DND-41 (cell line): ENCODE measurements at regions not wholly inside any gene's neighbourhood (a gene's known extent, or its start where the extent isn't known, plus 50 kb on each side); places are given as distances from the start of the nearest gene placed in this dataset.
A peak's percentile ranks its signal among the peaks of the same experiment; 100 is the strongest.

Experiments used
- ATAC-seq: fragments of 200-7000 bp; cut with Tn5 transposase; 3 replicates; pipeline ENCODE4 v1.9.1; 2021; ENCODE audit warnings: low read depth; ENCODE audit not compliant: insufficient read depth
- DNase-seq: peaks from one replicate; pipeline ENCODE4 v3.0.0-alpha.2; 2020
- H2AFZ ChIP-seq: 2 replicates; pipeline ENCODE4 v1.6.0; 2012; ENCODE audit warnings: low read depth, low read length
- H3K27ac ChIP-seq: 2 replicates; pipeline ENCODE4 v1.5.1; 2012; ENCODE audit warnings: low read length, inconsistent platforms
- H3K27me3 ChIP-seq: fragments of 200-600 bp; sonication (generic); 2 replicates; pipeline ENCODE4 v1.6.0; 2012; ENCODE audit warnings: low read length, mild to moderate bottlenecking, inconsistent platforms; ENCODE audit not compliant: insufficient read depth, poor library complexity
- H3K36me3 ChIP-seq: 2 replicates; pipeline ENCODE4 v1.5.1; 2012; ENCODE audit warnings: low read length, inconsistent platforms; ENCODE audit not compliant: insufficient read depth
- H3K4me1 ChIP-seq: 2 replicates; pipeline ENCODE4 v1.5.1; 2012; ENCODE audit warnings: mild to moderate bottlenecking, low read length; ENCODE audit not compliant: insufficient read depth
- H3K4me2 ChIP-seq: 2 replicates; pipeline ENCODE4 v1.6.0; 2012; ENCODE audit warnings: mild to moderate bottlenecking, moderate library complexity, low read length, inconsistent platforms; ENCODE audit not compliant: insufficient read depth
- H3K4me3 ChIP-seq, 2 experiments: fragments of 200-600 bp in 1 of 2; shearing (Covaris generic) in 1 of 2; 2 replicates each; pipeline ENCODE4 v1.5.1; 2012 to 2016; ENCODE audit warnings: inconsistent platforms in 2 of 2, low read length in 2 of 2, mild to moderate bottlenecking in 2 of 2, low read depth in 1 of 2, moderate library complexity in 1 of 2
- H3K79me2 ChIP-seq: 2 replicates; pipeline ENCODE4 v1.6.0; 2012; ENCODE audit warnings: low read length, inconsistent platforms; ENCODE audit not compliant: insufficient read depth
- H3K9ac ChIP-seq: 2 replicates; pipeline ENCODE4 v1.6.0; 2012; ENCODE audit warnings: low read depth, mild to moderate bottlenecking, inconsistent platforms, low read length, moderate library complexity
- H3K9me3 ChIP-seq: 2 replicates; pipeline ENCODE4 v1.5.1; 2012; ENCODE audit warnings: low read length, moderate library complexity, mild to moderate bottlenecking, inconsistent platforms; ENCODE audit not compliant: insufficient read depth, severe bottlenecking
- H4K20me1 ChIP-seq: 2 replicates; pipeline ENCODE4 v1.6.0; 2012; ENCODE audit warnings: low read length; ENCODE audit not compliant: insufficient read depth
- CTCF ChIP-seq: IDR thresholded peaks from 2 replicates; pipeline ENCODE4 v1.5.1; 2012; ENCODE audit warnings: borderline replicate concordance, low read length, moderate library complexity, mild to moderate bottlenecking; ENCODE audit not compliant: poor library complexity, severe bottlenecking; ENCODE audit errors: extremely low read depth
- EZH2 ChIP-seq: IDR thresholded peaks from 3 replicates; pipeline ENCODE4 v1.6.1; 2012; ENCODE audit warnings: borderline replicate concordance, low read depth, mild to moderate bottlenecking, moderate library complexity, low read length, inconsistent platforms; ENCODE audit not compliant: severe bottlenecking

- H3K9ac ChIP-seq: no peak overlapping the region
- H2AFZ ChIP-seq: no peak overlapping the region
- no peaks in the 10 kb centered on the region for H3K79me2 ChIP-seq
- H4K20me1 ChIP-seq: no peaks in the 10 kb centered on the region
- no peak overlapping the region for H3K4me3 ChIP-seq
- no peaks in the 10 kb centered on the region for H3K9me3 ChIP-seq
- H3K4me1 ChIP-seq: no peaks in the 10 kb centered on the region
- no peak for TF ChIP-seq CTCF
- no peak for TF ChIP-seq EZH2
- H3K27ac ChIP-seq: no peak overlapping the region
- ATAC-seq (no peak), DNase-seq (no peak)
- H3K4me2 ChIP-seq: no peak overlapping the region
- no peaks in the 10 kb centered on the region for H3K27me3 ChIP-seq
- H3K36me3 ChIP-seq: no peaks in the 10 kb centered on the region
These were observed 175.1 kb upstream of the ERBB4 start for GRCh38 chr2:212713681-212714080.

GRCh38 chr2:212712991-212713390, 174.4 kb upstream of the ERBB4 start:
- Histone ChIP-seq H3K79me2 (no peaks in the 10 kb centered on the region), H3K4me1 (no peaks in the 10 kb centered on the region), H3K4me3 (no peak overlapping the region), H3K4me2 (no peak overlapping the region), H3K9me3 (no peaks in the 10 kb centered on the region), H3K27ac (no peak overlapping the region), H4K20me1 (no peaks in the 10 kb centered on the region), H3K36me3 (no peaks in the 10 kb centered on the region), H3K27me3 (no peaks in the 10 kb centered on the region), H2AFZ (no peak overlapping the region), H3K9ac (no peak overlapping the region)
- no peak for TF ChIP-seq EZH2
- no peak for TF ChIP-seq CTCF
- DNase-seq (no peak), ATAC-seq (no peak)

- Histone ChIP-seq H3K27ac (no peak overlapping the region), H3K36me3 (no peaks in the 10 kb centered on the region), H3K9ac (no peak overlapping the region), H3K4me1 (no peaks in the 10 kb centered on the region), H3K27me3 (no peaks in the 10 kb centered on the region), H3K9me3 (no peaks in the 10 kb centered on the region), H3K79me2 (no peaks in the 10 kb centered on the region), H3K4me2 (no peak overlapping the region), H3K4me3 (no peak overlapping the region), H4K20me1 (no peaks in the 10 kb centered on the region), H2AFZ (0 out of 2 replicates have a peak overlapping the region, but pooled peaks have one; percentile 14)
- no peak for TF ChIP-seq CTCF
- DNase-seq: no peak
- no peak for ATAC-seq
These were observed 173.9 kb upstream of the ERBB4 start for GRCh38 chr2:212712466-212712865.

GRCh38 chr2:212711856-212712255, 173.3 kb upstream of the ERBB4 start:
- no peak for ATAC-seq
- H3K36me3 ChIP-seq: no peaks in the 10 kb centered on the region
- no peak overlapping the region for H3K9ac ChIP-seq
- H4K20me1 ChIP-seq: no peaks in the 10 kb centered on the region
- TF ChIP-seq CTCF: no peak
- TF ChIP-seq EZH2: no peak
- no peaks in the 10 kb centered on the region for H3K27me3 ChIP-seq
- no peak overlapping the region for H3K4me3 ChIP-seq
- no peak overlapping the region for H2AFZ ChIP-seq
- no peaks in the 10 kb centered on the region for H3K79me2 ChIP-seq
- H3K4me2 ChIP-seq: no peak overlapping the region
- no peak for DNase-seq
- H3K4me1 ChIP-seq: no peaks in the 10 kb centered on the region
- H3K9me3 ChIP-seq: no peaks in the 10 kb centered on the region
- no peak overlapping the region for H3K27ac ChIP-seq
